SU-DHL-6 (cell line): ENCODE measurements at regions not wholly inside any gene's neighbourhood (a gene's known extent, or its start where the extent isn't known, plus 50 kb on each side); places are given as distances from the start of the nearest gene placed in this dataset.

Experiments
- H2AFZ ChIP-seq: fragments of 200-600 bp; sonication (generic); 2 replicates; pipeline ENCODE4 v1.6.1; 2014; ENCODE audit warnings: low read depth, mild to moderate bottlenecking, moderate library complexity, mixed read lengths, antibody characterized with exemption, low read length; ENCODE audit not compliant: severe bottlenecking
- H3F3A ChIP-seq: fragments of 200-600 bp; shearing (Covaris generic); 2 replicates; pipeline ENCODE4 v1.6.0; 2016; ENCODE audit warnings: antibody characterized with exemption, mild to moderate bottlenecking; ENCODE audit not compliant: insufficient read depth
- H3K27ac ChIP-seq: fragments of 200-600 bp; sonication (generic); 2 replicates; pipeline ENCODE4 v1.5.1; 2016; ENCODE audit warnings: low read depth, mild to moderate bottlenecking, low read length, moderate library complexity, mixed read lengths
- H3K27me3 ChIP-seq: fragments of 200-600 bp; sonication (generic), shearing (Covaris generic); 2 replicates; pipeline ENCODE4 v1.6.0; 2014; ENCODE audit warnings: mild to moderate bottlenecking, low read length
- H3K36me3 ChIP-seq: fragments of 200-600 bp; sonication (generic); 2 replicates; pipeline ENCODE4 v1.6.1; 2014; ENCODE audit warnings: mild to moderate bottlenecking, low read length, mixed read lengths
- H3K4me2 ChIP-seq: fragments of 300-600, 200-600 bp; shearing (Covaris generic), sonication (generic); 2 replicates; pipeline ENCODE4 v1.6.0; 2014; ENCODE audit warnings: low read length, low read depth, mild to moderate bottlenecking; ENCODE audit not compliant: poor library complexity, severe bottlenecking
- H3K4me3 ChIP-seq: fragments of 200-600 bp; sonication (generic); 2 replicates; pipeline ENCODE4 v1.5.1; 2014; ENCODE audit warnings: antibody characterized with exemption, low read length, mild to moderate bottlenecking, mixed read lengths; ENCODE audit not compliant: insufficient read depth, poor library complexity, severe bottlenecking
- H3K79me2 ChIP-seq: fragments of 200-600 bp; sonication (generic); 2 replicates; pipeline ENCODE4 v1.6.1; 2014; ENCODE audit warnings: mild to moderate bottlenecking, low read length, moderate library complexity; ENCODE audit not compliant: insufficient read depth
- H3K9ac ChIP-seq: fragments of 200-600 bp; sonication (generic); 2 replicates; pipeline ENCODE4 v1.7.0; 2014; ENCODE audit warnings: mild to moderate bottlenecking, low read length
- H3K9me2 ChIP-seq: fragments of 200-600 bp; sonication (generic); replicated peaks from 2 replicates; pipeline ENCODE4 v1.6.1; 2014; ENCODE audit warnings: low read length; ENCODE audit not compliant: insufficient read depth
- H3K9me3 ChIP-seq: fragments of 200-600 bp; sonication (generic); 2 replicates; pipeline ENCODE4 v1.6.1; 2014; ENCODE audit warnings: low read length, mixed read lengths; ENCODE audit not compliant: insufficient read depth
- H4K20me1 ChIP-seq: fragments of 200-600 bp; sonication (generic); 2 replicates; pipeline ENCODE4 v1.6.1; 2014; ENCODE audit warnings: low read depth, mild to moderate bottlenecking, antibody characterized with exemption, low read length, moderate library complexity, mixed read lengths
- EZH2phosphoT487 ChIP-seq: fragments of 200-600 bp; sonication (generic), shearing (Covaris generic); conservative IDR thresholded peaks from 2 replicates; pipeline ENCODE4 v1.6.1; 2018; ENCODE audit warnings: mild to moderate bottlenecking, antibody characterized with exemption, low read length, moderate library complexity, mixed read lengths
- TF ChIP-seq, protein P1 (sequence below): fragments of 200-600 bp; sonication (generic); IDR thresholded peaks from one replicate; pipeline ENCODE4 v1.5.1; 2017; ENCODE audit warnings: antibody characterized with exemption, mild to moderate bottlenecking, low read length, moderate library complexity; ENCODE audit not compliant: insufficient read depth, poor library complexity, severe bottlenecking

DNA sequence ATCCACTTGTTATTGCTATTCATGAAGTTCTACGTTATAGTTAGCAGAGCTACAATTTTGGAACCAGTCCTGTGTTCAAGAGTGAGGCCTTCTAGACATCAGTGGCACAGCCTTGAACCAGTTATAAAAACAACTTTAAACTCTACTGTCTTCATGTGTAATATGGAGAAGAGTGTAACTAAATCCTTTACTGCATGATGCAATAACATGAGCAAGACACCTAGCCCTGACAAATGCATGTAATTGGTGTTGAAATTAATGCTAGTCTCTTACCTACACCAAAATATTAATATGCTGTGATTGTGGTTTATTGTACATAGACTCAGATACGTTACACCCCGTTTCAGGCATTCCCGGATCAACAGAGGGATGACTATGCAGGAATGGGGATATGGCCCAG, 654.6 kb downstream of the IRX1 start:
- no peak overlapping the region for H3K4me3 ChIP-seq
- TF ChIP-seq, protein P1, sequence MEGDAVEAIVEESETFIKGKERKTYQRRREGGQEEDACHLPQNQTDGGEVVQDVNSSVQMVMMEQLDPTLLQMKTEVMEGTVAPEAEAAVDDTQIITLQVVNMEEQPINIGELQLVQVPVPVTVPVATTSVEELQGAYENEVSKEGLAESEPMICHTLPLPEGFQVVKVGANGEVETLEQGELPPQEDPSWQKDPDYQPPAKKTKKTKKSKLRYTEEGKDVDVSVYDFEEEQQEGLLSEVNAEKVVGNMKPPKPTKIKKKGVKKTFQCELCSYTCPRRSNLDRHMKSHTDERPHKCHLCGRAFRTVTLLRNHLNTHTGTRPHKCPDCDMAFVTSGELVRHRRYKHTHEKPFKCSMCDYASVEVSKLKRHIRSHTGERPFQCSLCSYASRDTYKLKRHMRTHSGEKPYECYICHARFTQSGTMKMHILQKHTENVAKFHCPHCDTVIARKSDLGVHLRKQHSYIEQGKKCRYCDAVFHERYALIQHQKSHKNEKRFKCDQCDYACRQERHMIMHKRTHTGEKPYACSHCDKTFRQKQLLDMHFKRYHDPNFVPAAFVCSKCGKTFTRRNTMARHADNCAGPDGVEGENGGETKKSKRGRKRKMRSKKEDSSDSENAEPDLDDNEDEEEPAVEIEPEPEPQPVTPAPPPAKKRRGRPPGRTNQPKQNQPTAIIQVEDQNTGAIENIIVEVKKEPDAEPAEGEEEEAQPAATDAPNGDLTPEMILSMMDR: no peak
- TF ChIP-seq EZH2phosphoT487: no peak
- no peak overlapping the region for H2AFZ ChIP-seq
- no peaks in the 10 kb centered on the region for H3K36me3 ChIP-seq
- no peaks in the 10 kb centered on the region for H4K20me1 ChIP-seq
- H3K4me2 ChIP-seq: no peak overlapping the region
- no peaks in the 10 kb centered on the region for H3K27me3 ChIP-seq
- H3K9me3 ChIP-seq: no peaks in the 10 kb centered on the region
- H3K9me2 ChIP-seq: no peaks in the 10 kb centered on the region
- no peak overlapping the region for H3K27ac ChIP-seq
- no peak overlapping the region for H3K9ac ChIP-seq
- no peaks in the 10 kb centered on the region for H3F3A ChIP-seq
- no peaks in the 10 kb centered on the region for H3K79me2 ChIP-seq

DNA sequence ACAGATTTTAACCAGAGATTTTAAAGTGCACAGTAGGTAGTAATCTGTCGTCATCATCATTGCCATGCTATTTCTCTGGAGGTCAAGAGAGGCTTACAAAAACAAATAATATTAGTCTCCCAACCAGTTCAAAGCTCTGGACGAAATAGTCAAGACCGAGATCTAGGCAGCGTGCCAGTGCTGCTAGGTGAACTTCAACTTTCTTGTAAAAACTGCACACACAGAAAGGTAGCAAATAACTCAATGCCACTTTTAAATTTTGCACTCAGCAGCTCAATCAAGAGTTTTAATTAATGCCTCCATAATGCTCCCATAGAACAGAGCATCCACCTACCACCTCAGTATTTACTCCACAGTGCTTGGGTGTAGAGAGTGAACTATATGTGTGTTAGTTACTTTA, 656.8 kb downstream of the IRX1 start:
- no peak overlapping the region for H3K27ac ChIP-seq
- H2AFZ ChIP-seq: no peak overlapping the region
- H3K4me3 ChIP-seq: no peak overlapping the region
- no peaks in the 10 kb centered on the region for H3K9me3 ChIP-seq
- H3K9ac ChIP-seq: no peak overlapping the region
- no peaks in the 10 kb centered on the region for H3K27me3 ChIP-seq
- H3K9me2 ChIP-seq: no peaks in the 10 kb centered on the region
- no peak overlapping the region for H3K4me2 ChIP-seq
- no peaks in the 10 kb centered on the region for H3K79me2 ChIP-seq
- no peaks in the 10 kb centered on the region for H3K36me3 ChIP-seq
- TF ChIP-seq, protein P1: no peak
- no peak for TF ChIP-seq EZH2phosphoT487
- H4K20me1 ChIP-seq: no peaks in the 10 kb centered on the region
- no peaks in the 10 kb centered on the region for H3F3A ChIP-seq

DNA sequence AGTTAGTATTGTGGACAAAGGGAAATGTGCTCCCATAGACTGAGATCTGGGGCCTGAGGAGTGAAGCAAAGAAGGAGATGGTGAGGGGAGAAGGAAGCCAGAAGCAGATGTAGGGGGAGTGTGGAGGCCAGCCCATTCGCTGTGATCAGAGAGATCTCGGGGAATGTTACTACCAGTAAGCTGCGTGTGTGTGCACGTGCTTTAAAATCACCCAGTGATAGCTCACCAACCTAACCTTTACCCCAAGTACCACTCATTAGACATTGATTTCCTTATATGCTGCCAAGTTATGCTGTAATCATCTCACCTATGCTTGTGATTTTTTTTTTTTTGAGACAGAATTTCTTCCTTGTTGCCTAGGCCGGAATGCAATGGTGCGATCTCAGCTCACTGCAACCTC, 659.1 kb downstream of the IRX1 start:
- H3K9me3 ChIP-seq: no peaks in the 10 kb centered on the region
- H3K9me2 ChIP-seq: no peaks in the 10 kb centered on the region
- H3K4me2 ChIP-seq: no peak overlapping the region
- no peaks in the 10 kb centered on the region for H3F3A ChIP-seq
- no peaks in the 10 kb centered on the region for H3K36me3 ChIP-seq
- no peak overlapping the region for H3K27ac ChIP-seq
- H2AFZ ChIP-seq: no peak overlapping the region
- no peaks in the 10 kb centered on the region for H4K20me1 ChIP-seq
- no peak overlapping the region for H3K9ac ChIP-seq
- H3K4me3 ChIP-seq: no peak overlapping the region
- no peak for TF ChIP-seq EZH2phosphoT487
- TF ChIP-seq, protein P1: no peak
- no peaks in the 10 kb centered on the region for H3K27me3 ChIP-seq
- no peaks in the 10 kb centered on the region for H3K79me2 ChIP-seq

DNA sequence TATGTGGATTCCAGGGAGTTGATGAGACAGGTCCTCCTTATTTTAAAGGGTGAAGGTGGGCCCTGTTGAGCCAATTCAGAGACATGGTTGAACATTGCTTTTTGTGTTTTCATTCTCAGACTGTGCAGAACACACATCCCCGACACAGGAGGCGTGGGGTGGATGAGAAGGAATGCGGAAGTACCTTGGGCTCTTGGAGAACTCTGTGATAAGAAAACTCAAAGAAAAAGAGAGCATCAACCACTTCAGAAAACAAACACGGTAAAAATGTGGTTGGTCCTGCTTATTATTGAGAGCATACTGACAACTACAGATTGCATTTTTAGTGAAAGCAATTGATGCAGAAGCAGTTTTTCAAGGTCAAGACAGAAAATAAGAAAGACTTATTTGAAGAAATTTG, 659.8 kb downstream of the IRX1 start:
- no peak for TF ChIP-seq EZH2phosphoT487
- TF ChIP-seq, protein P1: no peak
- no peaks in the 10 kb centered on the region for H3K36me3 ChIP-seq
- no peaks in the 10 kb centered on the region for H3F3A ChIP-seq
- H3K9ac ChIP-seq: no peak overlapping the region
- H2AFZ ChIP-seq: no peak overlapping the region
- no peaks in the 10 kb centered on the region for H3K9me2 ChIP-seq
- no peak overlapping the region for H3K4me2 ChIP-seq
- no peaks in the 10 kb centered on the region for H4K20me1 ChIP-seq
- H3K27ac ChIP-seq: no peak overlapping the region
- no peaks in the 10 kb centered on the region for H3K79me2 ChIP-seq
- no peaks in the 10 kb centered on the region for H3K9me3 ChIP-seq
- H3K27me3 ChIP-seq: no peaks in the 10 kb centered on the region
- H3K4me3 ChIP-seq: no peak overlapping the region
